Skin epidermis (tissue), 12 donors: ENCODE measurements at regions not wholly inside any gene's neighbourhood (a gene's known extent, or its start where the extent isn't known, plus 50 kb on each side); places are given as distances from the start of the nearest gene placed in this dataset.
"Not testable (repeated sequence)": the region's sequence is repeated elsewhere in the genome, so short reads cannot be mapped to it uniquely, and the experiment has no call there.

Experiments used
- H3K27ac ChIP-seq, 21 experiments: fragments of 200-600 bp; sonication (generic) in 11 of 21; one replicate each; pipeline ENCODE4 v1.5.0; 2020; ENCODE audit warnings: mild to moderate bottlenecking in 3 of 21, inconsistent platforms in 2 of 21, moderate library complexity in 2 of 21
- H3K4me3 ChIP-seq, 7 experiments: fragments of 200-600 bp; sonication (generic) in 2 of 7; one replicate each; pipeline ENCODE4 v1.5.0; 2020; ENCODE audit warnings: inconsistent platforms in 2 of 7, mild to moderate bottlenecking in 2 of 7, moderate library complexity in 1 of 7

- Histone ChIP-seq H3K27ac (peak overlapping the region in 1 of 21 experiments; percentile 5), H3K4me3 (no peak overlapping the region)
Measured at GRCh38 chr20:1845163-1845523, 50.1 kb upstream of the SIRPA start.

- Histone ChIP-seq H3K4me3 (no peak overlapping the region), H3K27ac (peak overlapping the region in 3 of 21 experiments; percentile 5 to 29 (median 14))
Measured at GRCh38 chr20:1844325-1845162, 50.7 kb upstream of the SIRPA start.

DNA sequence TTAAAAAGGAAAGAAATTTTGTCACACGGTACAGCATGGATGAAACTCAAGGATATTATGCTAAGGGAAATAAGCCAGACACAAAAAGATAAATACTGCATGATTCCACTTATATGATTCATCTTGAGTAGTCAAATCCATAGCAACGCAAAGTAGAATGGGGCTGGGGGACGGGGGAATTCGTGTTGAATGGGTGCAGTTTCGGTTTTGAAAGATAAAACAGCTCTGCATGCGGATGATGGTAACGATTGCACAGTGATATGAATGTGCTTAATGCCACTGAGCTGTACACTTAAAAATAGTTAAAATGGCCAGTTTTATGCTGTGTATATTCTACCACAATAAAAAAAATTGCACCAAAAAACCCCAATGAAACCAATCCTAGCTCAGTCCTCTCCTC lies 52.9 kb upstream of the SIRPA start:
- Histone ChIP-seq H3K27ac (no peak overlapping the region), H3K4me3 (no peak overlapping the region)

- Histone ChIP-seq H3K27ac (peak overlapping the region in 11 of 21 experiments; percentile 9 to 67 (median 46)), H3K4me3 (no peak overlapping the region)
Measured at GRCh38 chr20:1841554-1842140, 53.6 kb upstream of the SIRPA start.

DNA sequence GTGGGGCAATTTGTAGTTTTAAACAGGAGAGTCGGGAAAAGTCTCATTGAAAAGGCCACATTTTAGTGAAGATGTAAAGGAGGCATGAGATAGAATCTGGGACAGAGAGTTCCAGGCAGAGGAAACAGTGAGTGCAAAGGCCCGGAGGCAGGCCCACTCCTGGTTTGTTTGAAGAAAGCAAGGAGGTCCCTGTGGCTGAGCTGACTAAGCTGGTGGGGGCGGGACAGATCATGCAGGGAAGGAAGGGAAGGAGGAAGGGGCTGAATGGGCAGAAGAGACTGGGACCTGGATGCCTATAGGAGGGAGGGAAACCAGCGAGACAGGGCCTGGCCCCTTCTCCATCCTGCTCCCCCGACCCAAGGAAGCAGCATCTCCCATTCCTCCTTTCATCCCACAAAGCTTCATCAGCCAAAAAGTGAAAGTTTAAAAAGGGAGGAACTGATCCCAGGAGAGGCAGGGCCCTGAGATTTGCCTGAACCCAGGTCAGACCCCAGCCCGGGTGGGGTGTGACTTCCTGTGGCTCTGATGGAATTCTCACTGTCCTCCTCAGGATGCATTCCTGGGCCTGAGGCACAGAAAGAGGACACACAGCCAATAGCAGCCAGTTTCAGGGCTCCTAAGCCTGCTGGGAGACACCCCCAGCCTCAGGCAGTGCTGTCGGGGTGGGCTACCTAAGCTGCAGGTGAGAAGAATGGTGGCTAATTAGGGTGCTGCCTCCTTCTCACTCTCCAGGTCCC lies 54.2 kb upstream of the SIRPA start:
- Histone ChIP-seq H3K27ac (peak overlapping the region in 11 of 21 experiments; percentile 9 to 67 (median 46)), H3K4me3 (no peak overlapping the region)

DNA sequence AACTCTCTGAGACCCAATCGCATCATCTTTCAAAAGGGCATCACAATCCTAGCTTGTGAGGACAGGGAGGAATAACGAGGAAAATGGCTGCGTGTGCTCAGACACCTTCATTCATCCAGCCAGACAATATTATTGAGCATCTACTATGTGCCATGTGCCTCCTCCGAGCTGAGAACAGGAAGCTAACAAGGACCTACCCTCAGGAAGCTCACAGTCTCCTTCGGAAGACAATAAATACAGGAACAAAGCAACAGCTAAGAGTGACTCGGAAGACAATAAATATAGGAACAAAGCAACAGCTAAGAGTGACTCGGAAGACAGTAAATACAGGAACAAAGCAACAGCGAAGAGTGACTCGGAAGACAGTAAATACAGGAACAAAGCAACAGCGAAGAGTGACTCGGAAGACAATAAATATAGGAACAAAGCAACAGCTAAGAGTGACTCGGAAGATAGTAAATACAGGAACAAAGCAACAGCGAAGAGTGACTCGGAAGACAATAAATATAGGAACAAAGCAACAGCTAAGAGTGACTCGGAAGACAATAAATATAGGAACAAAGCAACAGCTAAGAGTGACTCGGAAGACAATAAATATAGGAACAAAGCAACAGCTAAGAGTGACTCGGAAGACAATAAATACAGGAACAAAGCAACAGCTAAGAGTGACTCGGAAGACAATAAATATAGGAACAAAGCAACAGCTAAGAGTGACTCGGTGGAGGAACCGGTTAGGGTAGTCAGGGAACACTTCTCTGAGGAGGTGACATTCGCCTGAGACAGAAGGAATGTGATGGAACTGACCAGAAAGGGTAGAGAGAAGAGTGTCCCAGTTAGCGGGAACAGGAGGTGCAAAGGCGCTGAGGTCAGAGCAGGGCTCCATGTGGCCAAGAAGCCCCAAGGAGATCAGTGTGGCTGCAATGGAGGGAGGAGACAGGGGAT lies 55.6 kb upstream of the SIRPA start:
- H3K4me3 ChIP-seq: not testable (repeated sequence)
- H3K27ac ChIP-seq: peak overlapping the region in 13 of 21 experiments; percentile 3 to 65 (median 41)

GRCh38 chr20:1838556-1839279 lies 56.5 kb upstream of the SIRPA start:
- Histone ChIP-seq H3K27ac (peak overlapping the region in 6 of 21 experiments; percentile 4 to 61 (median 45)), H3K4me3 (no peak overlapping the region)

- Histone ChIP-seq H3K4me3 (no peak overlapping the region), H3K27ac (no peak overlapping the region)
Measured at GRCh38 chr20:1835186-1836035, 59.8 kb upstream of the SIRPA start.

GRCh38 chr20:1833728-1834726 lies 61.2 kb upstream of the SIRPA start:
- H3K27ac ChIP-seq: no peak overlapping the region
- H3K4me3 ChIP-seq: no peak overlapping the region

GRCh38 chr20:1833216-1833615 lies 62.0 kb upstream of the SIRPA start:
- H3K27ac ChIP-seq: no peak overlapping the region

GRCh38 chr20:1832634-1833033 lies 62.6 kb upstream of the SIRPA start:
- H3K4me3 ChIP-seq: no peak overlapping the region
- no peak overlapping the region for H3K27ac ChIP-seq

More at GRCh38 chr20:1833216-1833615, 62.0 kb upstream of the SIRPA start:
- H3K4me3 ChIP-seq: no peak overlapping the region

- H3K27ac ChIP-seq: peak overlapping the region in 1 of 21 experiments; percentile 86
- H3K4me3 ChIP-seq: no peak overlapping the region
Measured at GRCh38 chr20:1831606-1832005, 63.6 kb upstream of the SIRPA start.

DNA sequence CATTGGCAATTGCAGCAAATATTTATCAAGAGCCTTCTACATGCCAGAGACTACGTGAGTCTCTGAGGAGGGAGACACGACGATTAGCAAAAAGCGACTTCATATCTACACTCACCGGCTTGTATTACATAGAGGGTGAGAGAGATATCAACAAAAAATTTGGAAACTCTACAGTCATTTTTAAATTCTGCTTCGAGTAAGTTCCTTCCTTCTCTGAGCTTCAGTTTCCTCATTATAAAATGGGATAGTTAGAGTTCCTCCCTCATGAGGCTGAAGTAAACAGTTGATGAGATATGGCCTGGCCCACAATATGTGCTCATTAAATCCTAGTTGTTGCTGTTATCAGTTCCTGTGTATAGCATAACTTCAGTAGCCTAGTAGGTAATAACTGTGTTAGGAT lies 64.1 kb upstream of the SIRPA start:
- Histone ChIP-seq H3K27ac (peak overlapping the region in 6 of 21 experiments; percentile 20 to 86 (median 60)), H3K4me3 (no peak overlapping the region)

- no peak overlapping the region for H3K4me3 ChIP-seq
- H3K27ac ChIP-seq: peak overlapping the region in 15 of 21 experiments; percentile 3 to 86 (median 58)
Measured at GRCh38 chr20:1830240-1830639, 65.0 kb upstream of the SIRPA start.

DNA sequence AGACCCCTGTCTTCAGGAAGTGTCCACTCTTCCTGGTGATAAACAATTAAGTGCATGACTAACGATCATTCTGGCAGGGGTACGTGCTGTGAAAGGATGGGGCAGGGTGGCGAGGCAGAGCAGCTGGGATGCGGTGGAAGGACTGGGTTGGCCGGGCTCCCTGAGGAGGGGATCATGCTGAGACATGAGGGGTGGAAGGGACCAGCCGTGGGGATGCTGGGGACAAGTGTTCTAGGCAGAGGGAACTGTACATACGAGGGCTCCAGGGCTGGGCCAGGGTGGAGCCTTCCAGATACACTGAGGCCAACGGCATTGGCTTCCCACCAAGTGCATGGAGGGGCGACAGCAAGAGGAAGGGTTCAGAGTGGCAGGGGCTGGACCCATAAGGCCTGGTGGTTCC lies 65.7 kb upstream of the SIRPA start:
- Histone ChIP-seq H3K27ac (peak overlapping the region in 13 of 21 experiments; percentile 18 to 86 (median 69)), H3K4me3 (no peak overlapping the region)

GRCh38 chr20:1828786-1829131 lies 66.4 kb upstream of the SIRPA start:
- H3K4me3 ChIP-seq: no peak overlapping the region
- peak overlapping the region in 19 of 21 experiments; percentile 9 to 86 (median 70) for H3K27ac ChIP-seq
